HG02852 (cell line): ENCODE measurements at regions not wholly inside any gene's neighbourhood (a gene's known extent, or its start where the extent isn't known, plus 50 kb on each side); places are given as distances from the start of the nearest gene placed in this dataset.

Experiments used
- ATAC-seq: cut with Tn5 transposase; IDR thresholded peaks from one replicate; pipeline ENCODE4 v1.9.1; 2021; ENCODE audit warnings: mild to moderate bottlenecking, moderate library complexity; ENCODE audit not compliant: unreplicated experiment

DNA sequence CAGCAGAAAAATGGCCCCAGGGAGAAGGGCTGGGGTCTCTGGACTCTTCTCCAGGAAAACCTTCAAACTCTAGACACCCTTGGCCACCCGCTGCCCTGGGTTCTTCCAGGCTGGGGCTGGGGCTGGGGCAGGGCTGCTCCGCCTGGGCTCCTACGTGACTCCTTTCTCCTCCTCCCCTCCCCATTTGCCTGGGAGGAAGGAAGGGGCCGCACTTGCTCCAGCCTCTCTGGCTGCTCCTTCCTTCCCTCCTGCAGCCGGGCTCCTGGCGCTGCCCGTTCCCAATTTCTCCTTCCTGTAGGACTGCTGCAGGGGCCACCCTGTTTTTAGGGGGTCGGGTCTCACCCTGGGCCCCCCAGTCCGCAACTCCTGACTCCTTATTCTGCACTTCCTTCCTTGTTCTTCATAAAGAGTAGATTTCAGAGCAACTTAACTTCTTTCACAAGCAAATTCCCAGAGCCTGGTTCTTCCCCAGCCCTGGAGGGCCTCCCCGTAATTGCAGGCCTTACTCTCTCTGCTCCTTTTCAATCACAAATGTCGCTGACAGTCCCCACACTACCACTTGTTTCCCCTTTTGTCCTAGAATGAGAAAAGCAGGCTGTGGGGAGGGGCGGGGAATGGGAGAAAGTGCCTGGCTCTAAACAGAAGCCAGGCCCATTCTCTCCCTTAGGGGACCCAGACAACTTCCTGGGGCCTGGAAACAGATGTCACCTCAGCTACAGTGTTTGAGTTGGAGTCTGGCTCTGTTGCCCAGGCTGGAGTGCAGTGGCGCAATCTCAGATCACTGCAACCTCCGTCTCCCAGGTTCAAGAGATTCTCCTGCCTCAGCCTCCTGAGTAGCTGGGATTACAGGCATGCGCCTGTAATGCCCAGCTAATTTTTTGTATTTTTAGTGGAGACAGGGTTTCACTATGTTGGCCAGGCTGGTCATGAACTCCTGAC is 137.8 kb downstream of the ENGASE start:
- no peak for ATAC-seq

DNA sequence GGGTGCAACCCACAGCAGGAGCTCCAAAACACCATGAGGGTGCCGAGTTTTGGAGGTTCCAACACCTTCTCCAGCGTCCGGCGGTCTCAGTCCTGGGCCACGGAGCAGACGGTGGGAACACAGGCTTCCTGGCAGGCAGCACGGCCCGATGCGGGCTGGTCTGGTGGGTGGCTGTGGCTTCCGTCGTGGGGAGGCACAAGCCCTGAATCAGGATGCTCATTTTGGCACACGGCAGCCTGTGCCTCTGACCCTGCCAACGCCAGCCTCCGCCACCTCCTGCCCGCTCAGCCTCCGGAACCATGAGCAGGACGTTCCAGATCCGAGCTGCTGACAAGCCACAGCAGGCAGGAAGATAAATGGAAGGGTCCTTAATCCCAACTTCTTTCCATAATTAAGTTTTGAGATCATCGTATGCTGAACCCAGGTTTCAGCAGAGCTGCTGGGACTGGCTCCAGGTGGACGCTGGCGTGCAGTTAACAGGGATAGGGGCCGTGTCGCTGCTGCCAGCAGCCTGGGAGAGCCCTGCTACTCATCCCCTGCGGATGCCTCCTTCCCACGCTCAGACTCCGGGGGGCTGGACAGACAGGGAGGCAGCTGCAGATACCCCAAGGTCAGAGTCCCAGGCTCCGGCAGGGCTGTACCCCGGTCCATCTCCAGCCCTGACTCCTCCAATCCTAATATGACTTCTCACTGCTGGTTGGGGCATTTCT is 136.6 kb downstream of the ENGASE start:
- ATAC-seq = no peak

DNA sequence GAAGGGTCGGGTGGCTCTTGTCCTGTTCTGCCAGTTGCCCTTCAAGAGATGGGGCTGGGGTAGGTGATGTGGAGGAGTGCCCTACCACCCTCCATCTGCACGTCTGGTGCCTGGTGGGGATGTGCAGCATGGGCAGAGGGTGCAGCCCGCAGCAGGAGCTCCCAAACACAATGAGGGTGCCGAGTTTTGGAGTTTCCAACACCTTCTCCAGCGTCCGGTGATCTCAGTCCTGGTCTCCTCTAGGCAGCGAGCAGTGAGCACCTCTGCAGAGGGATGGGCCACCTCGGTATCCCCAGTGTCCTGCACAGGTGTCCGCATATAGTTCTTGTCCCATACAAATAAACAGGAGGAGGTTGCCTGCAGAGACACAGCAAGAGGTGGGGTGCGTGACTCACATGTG is 136.0 kb downstream of the ENGASE start:
- no peak for ATAC-seq

DNA sequence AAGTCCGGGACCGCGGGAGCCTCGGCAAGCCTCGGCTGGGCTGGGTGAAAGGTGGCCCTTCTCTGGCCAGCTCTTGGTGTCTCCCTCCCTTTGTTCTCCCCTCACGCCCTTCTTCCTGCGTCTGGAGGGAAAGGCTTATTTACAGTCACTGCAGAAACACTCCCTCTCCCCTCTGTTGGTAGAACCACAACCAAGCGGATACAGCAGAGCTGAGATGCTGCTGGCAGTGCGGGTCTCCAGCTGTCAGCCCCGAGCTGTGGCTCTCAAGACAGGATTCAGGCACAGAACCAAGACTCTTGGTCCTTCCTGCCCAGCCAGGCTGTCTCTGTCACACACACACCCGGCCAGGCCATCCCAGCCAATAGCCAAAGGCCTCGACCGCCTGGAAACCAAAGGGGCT is 133.3 kb downstream of the ENGASE start:
- ATAC-seq = no peak

DNA sequence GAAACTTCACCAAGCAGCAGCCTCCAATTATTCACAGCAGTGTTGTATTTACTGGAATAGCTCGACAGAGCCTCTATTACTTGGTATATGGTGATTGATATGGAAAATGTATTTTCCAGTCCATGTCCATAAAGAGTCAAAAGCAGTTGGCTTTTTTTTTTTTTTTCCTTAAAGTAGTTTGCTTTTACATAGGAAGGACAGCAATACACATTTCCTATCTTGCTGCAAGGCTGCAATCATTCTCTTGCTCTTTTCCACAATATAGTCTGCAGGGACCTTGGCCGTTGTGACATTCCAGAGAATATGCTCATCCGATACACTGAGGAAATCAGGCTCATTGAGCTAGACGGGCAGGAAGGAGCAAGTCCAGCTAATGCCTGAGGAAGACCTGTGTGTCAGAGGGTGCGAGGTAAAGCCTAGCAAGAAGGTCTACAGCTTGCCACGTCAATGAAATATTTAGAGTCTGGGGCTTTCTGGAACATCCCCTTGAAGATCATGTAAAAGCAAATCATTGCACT is 131.1 kb downstream of the ENGASE start:
- no peak for ATAC-seq

DNA sequence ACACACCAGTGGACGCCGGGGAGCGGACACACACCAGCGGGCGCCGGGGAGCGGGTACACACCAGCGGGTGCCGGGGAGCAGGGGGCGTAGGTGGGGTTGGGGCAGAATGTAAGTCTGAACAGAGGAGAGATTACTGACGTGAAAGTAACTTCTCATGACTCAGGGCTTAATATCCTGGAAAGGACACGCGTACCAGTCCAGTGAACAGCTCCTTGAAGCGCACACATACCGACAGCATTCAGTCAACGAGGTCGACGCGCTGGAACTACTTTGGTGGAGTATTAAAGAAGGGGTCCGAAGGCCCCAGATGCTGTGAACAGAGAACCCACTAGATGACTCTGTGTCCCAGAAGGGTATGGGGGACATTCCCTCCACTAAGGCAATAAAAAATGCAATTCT is 129.6 kb downstream of the ENGASE start:
- ATAC-seq = no peak

DNA sequence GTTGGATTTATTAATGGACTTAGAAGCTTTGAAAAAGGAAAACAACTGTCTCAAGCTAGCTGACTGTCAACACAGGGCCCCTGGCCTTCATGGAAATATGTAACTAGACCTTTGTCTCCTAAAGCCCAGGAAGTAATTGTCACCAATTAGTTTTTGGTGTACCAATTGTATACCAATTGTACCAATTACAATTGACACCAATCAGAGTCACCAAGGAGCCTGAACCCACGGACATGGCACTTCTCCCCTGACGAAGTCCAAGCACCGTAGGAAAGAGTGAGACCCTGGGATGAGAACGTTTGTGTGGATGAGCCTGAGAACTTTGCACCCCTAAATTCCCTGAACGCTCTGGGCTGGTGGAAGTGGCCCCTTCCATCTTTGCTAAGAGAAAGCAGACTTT is 129.0 kb downstream of the ENGASE start:
- no peak for ATAC-seq

DNA sequence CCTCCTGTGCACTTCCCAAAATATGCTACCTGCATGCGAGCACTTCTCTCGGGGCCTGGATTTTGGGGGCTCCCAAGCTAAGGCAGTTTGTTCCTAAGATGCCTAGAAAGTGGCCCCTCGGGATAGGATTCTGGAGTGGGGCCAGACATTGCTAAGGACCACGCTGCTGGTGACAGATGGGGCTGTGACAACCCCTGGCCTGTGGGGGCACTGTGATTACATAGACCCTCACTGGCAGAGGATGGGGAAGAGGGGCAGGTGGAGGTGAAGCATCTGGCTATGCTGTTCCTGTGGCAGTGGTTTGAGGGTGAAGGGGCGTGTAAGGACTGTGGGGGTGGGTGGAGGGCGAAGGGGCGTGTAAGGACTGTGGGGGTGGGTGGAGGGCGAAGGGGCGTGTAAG is 128.4 kb downstream of the ENGASE start:
- no peak for ATAC-seq

DNA sequence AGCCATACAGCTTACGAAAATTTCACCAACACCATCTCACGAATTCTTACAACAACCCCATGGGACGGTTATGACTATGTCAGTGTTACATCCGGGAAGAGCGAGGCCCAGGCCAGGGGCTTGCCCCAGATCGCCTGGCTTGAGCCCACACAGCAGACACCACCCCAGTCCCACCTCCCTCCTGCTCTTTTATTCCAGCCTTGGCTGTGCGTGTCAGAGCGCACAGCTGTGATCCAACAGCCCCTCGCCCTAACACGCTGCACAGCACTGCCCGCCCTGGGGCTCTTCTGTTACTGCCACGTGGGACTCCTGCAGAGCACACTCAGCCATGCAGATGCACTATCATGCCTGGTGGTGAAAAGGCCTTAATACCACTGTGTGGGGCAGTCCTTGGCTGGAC is 127.9 kb downstream of the ENGASE start:
- no peak for ATAC-seq

DNA sequence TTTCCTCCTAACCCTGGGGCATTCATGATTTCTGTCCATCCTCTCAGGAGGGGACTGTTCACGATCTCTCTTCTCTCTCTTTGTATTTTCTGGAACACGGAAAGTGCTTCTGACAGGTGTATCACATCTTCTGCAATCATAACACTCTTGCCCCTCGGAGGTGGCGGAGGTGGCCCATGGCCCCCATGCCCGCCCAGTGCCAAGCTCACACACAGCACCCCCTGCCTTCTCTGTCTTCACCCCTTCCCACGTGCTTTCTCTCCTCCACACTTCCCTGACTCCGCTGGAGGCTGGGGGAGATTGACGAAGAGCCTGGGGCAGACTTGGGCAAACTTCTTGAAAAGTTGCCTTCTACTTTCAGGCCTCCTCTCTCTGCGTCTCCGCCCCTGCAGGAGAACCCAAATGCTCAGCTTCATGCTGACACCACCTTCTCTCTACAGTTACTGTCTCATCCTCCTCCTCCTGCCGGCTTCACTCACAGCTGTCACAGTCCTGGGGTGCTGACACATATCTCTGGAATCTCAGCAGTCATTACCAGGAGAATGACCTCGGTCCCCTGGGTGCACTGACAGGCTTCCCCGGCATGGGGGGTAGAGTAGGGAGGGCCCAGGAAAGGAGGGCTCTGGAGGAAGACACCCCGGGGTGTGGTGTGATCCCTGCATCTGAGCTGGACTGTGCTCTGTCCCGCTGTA is 127.1 kb downstream of the ENGASE start:
- no peak for ATAC-seq

DNA sequence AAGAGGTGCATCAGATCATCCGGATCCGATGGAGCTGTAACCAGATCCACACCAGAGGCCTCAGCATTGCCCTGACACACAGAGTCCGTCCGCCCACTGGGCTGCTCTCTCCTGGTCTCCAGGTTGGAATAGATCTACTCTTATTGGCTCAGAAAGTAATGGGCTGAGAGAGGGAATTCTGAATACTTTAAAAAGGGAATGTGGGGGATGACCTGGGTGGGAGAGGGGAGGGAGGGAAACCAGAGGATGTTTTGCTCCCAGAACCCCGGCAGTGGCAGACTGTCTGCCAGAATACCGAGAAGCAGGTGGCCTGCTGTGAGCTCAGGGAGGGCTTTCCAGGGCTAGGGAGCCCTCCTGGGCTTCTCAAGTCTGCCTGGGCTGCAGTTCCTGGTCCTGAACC is 126.5 kb downstream of the ENGASE start:
- no peak for ATAC-seq

DNA sequence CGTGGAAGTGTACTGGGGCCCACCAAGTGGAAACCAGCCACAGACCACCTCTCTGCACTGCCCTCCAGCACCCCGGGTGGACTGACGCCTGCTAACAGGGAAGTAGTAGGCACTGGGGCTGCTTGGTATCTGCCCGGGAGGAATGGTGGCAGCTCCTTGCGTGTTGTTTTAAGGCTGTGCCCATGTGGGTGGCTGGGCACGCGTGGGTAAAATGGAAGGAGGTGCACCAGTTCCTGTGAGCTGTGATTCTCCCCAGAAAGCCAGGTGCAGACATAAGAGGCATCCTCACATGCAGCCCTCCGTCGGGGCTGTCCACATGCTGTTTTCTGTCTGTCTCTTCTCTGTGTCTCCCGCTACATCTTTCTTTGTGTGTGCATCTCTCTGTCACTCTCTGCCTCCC is 122.3 kb downstream of the ENGASE start:
- ATAC-seq = no peak

DNA sequence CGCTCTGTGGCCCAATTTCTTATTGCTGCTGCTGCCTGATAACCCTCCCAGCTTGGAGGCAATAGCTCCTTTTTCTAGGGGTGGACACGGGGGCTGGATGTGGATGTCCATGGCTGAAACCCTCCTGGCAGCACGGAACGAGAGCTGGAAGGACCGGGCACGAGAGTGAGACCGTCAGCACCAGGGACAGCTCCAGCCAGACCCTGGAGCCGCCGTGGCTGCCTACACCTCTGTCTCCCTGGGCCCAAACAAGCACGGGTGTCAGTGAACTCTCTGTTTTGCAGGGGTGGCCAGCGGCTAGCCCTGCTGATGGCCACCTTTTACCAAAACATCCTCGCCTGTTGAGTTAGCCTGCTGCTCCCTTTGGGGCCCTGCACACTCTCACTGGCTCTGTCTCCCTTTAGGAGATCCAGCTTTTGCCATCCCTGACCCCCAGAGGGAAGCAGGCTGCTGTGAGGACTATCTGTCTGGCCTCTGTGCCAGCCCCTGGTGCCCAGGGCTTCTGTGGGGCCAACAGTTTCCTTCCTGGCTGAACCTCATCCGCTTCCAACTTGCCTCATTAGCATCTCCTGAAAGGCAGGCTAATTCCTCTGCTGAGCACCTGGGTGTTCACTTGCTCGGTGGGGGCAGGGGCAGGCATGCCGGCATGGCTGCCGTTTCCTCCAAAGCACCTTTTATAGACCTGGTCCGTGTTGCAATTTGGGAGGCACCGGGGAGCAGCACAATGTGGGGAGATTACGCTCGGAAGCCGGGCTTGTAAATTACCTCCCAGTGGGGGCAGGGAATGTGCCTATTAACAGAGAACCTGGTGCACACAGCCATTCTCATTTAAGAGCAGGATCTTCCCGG is 118.1 kb downstream of the ENGASE start:
- ATAC-seq = no peak

DNA sequence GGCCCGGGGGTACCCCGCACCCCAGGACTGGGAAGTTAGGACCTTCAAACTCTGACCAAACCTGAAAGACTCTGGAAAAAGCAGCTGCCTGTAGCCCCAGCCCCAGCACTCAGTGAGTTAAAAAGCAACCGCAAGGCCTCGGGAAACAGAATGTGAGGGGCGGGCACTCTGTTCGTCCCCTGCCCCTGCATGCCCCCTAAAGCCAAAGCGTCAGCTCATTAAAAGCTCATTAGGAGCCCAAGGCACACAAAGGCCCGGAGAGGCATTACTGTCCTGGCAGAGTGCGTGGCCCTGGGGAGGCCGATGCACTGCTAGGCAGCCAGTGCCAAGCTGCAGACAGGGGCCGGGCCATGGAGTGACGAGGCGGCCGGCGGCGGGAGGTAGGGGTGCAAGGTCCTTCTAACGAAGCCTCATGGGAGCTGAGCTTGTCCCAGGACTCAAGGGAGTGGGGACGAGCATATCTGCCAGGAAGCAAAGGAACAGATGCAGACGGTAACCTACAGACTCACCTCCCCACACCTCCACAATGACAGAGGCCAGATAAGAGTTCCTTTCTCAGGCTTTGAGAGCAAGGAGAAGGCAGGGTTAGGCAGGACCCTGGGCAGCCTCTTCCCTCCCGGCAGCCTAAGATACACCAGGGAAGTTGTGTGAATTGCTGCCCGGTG is 116.8 kb downstream of the ENGASE start:
- ATAC-seq = no peak

DNA sequence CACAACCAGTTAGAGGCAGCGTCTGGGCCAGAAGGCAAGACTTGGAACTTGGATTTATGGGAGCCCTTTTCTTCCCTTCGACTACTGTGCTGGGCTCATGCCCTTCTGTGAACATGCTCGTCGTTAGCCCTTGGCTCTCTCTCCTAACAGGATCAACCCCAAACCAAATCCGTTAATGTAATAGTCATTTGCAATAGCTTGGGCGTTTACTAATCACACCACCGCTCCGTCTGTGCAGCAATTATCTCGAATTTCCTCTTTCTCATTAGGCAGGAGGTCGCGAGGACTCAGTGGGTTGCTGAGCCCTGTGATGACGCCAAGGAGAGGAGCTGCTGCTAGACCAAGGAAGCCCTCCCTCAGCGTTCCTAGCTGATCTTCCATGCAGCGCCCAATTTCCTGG is 114.7 kb downstream of the ENGASE start:
- no peak for ATAC-seq

DNA sequence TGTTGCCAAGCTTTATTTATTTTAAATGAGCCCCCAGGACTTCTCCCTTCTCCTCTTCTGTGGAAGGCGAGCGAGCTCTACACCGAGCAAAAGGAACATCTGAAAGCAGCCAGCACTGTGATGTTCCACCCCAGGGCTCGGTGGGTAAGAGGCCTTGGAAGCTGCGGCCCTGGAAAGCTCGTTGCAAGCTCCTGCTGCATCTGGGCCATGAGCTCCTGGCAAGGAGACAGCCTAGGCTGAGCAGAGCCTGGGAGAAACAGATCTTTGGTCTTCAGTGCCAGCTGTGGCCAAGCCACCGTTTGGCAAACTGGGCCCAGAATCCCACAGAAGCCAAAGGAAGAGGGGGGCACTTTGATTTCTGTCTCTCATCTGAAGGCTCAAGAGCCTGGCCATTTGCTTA is 114.1 kb downstream of the ENGASE start:
- no peak for ATAC-seq

DNA sequence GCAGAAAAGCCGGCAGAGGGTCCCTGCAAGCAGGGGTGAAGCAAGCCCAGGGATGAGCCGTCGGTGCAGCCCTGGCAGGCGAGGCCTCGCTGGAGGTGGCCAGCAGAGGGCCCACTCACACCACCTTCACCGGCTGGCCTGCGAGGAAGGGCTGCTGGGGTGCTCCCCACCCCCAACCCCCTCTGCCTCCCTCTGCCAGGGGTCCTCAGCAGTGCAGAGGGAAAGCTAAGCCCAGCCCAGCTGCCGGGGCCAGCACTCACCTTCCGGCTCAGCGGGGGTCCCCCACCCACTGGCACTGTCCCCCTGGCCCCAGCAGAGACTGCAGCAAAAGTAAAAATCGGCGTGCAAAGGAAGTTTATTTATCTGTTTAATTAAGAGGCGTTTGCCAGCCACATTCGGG is 113.4 kb downstream of the ENGASE start:
- no peak for ATAC-seq

DNA sequence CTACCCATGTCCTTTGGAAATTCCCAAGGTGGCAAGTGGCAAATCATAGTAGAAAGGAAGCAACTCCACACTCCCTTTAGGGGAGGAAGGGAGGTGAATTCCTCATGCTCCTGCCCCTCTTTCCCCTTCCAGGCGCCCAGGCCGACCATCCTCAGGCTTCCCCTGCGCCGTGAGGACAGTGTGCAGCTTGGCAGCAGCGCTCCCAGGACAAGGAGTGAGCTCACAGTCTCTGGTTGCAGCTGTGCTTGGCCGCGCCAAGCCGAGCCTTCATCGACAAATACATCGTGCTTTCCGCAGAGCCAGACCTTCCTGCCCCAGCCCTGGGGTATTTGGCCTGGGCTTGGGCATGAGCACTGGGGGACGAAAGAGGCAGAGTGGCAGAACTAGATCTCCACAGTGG is 112.6 kb downstream of the ENGASE start:
- ATAC-seq = no peak

DNA sequence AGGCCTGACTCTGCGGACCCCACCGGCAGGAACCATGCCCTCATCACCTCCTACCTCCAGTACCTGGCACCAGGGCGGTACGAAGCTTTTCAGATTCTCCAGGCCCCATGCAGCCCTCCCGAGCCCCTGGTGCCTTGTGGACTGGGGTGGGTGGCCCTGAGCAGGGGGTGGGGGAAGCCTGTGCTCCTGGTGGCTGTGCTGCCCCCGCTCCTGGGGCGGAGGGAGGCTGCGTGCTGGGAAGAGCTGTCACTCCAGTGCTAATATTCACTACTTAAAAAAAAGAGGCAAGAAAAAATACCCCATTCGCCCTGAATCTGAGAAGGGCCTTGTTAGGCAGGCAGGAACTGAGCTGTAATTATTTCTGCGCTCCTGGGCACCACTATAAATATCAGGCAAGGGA is 111.8 kb downstream of the ENGASE start:
- ATAC-seq = no peak

DNA sequence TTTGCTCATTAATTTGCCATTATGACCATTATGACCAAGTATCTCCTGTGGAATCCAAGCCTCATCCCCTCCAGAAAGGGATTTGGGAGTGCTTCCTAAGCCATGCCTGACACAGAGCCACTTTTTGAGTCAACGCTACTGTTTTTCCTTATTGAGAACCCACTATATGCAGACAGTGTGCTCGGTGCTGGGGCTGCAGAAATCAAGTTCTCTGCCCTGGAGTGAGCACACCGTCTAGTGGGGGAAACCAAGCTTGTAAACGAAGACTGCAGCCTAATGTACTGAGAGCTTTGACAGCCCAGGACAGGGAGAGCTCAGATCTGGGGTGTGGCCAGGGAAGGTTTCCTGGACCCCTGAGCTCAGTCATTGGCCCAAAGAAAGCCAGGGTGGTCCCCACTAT is 111.0 kb downstream of the ENGASE start:
- no peak for ATAC-seq
